Effector CD4-positive, alpha-beta T cell (primary cell): ENCODE measurements at regions not wholly inside any gene's neighbourhood (a gene's known extent, or its start where the extent isn't known, plus 50 kb on each side); places are given as distances from the start of the nearest gene placed in this dataset.

Experiments used
- DNase-seq: peaks from one replicate; pipeline ENCODE4 v3.0.0-alpha.2; 2020

DNA sequence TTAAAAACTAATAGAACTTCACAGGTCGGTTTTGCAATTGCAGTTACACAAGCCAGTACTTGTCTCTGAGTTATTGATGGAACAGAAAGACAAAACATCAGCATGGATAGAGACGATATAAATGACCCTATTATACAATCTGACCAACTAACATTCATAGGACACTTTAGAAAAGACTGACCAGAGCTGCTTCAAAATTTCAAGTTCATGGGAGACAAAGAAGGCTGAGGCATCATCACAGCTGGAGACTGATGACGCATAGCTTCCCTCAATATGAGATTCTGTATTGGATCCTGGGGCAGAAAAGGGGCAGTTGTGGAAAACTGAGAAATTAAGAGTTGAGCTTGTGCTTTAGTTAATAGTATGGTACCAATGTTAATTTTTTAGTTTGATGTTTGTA lies 174.0 kb downstream of the THBS2 start:
- no peak for DNase-seq

DNA sequence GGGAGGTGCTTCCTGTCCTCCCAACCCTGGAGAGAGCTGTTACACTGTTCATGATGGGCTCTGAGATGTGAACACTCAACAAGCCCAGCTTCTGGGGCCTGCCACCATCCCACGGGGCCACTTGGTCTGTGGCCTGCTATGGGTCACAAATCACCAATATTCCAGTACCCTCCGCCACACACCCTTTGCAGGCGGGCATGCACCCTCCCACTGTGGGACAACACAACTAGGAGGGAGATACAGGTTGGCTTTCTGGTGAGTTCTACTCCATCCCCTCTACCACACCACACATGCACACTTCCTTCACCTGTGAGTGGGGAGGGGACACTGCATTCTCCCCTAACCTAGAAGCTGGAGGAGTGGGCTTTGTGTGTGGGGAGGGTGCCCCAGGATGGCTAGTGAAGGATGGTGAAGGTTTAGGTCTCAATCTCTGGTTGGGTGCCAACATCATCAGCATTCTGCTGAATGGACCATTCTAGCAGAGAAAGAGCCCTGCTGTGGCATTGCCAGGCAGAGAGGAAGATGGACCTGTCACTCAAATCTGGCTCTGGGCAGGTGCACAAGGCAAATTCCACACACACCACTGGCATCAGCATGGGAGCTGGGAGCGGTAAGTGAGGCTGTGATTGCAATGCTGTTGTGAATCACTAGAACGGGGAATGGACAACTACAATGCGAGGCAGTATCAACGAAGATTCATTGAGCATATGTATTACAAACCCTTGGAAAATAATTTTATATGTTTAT lies 175.1 kb downstream of the THBS2 start:
- DNase-seq, result no peak

DNA sequence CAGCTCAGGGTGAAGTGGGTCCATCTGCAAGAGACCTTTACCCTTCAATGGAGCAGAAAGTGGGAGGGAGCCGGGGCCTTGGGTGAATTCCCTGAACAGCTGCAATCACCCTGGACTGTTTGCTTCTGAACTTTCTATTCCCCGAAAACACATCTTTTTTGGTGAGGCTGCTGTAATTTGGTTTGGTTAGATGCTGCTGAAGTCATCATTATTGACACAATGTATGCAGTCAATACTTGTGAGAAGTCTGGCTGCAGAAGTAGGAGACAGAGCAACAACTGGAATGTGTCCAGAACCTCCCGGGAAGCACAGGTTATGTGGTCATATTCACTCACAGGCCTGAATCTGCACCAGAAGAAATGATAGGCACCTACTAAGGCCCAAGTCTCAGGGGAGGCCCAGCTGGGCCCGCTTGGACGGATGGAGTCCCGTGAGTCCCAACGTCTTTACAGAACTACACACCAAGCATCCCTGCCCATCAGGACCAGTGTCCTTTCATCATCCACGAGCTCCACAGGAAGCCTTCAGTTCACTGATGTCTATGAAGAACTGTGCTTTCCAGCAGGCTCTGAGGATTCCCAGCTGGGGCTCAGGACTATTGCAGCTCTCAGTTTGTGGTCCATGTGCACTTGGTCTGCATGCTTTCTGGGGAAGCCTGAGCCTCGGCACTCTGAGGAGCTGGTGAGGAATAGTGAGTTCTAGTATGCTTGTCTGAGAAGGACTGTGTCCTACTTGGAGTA lies 177.6 kb downstream of the THBS2 start:
- no peak for DNase-seq

DNA sequence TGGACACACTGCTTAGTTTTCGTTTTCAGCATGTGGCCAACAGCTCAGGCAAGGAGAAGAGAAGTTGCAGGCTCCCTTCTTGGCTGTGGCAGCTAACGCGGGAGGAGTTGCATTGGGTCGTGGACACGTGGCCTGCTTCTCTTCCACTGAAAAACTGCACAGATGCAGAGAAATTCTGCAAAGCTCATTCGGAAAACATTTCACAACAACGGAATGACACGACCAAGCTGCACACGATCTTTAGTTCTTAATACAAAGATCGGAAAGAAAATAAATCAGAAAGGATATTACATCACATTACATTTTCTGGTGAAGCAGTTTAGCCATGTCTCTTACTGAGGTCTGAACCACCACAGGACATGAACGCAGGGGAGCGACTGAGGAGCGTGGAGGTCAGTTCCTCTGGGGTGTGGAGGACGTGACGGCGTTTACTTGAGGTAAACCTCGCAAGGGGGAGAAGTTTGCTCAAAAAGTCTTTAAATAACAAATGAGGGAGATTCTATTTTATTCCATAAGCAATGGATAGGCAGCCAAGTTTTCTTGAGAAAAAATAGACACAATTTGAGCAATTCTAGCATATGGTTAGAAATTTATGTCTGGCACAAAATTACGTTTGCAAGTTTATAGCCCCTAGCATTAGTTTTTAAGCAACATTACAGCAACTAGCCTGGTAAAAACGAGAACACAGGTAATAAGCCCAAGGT lies 178.3 kb downstream of the THBS2 start:
- DNase-seq, result no peak

DNA sequence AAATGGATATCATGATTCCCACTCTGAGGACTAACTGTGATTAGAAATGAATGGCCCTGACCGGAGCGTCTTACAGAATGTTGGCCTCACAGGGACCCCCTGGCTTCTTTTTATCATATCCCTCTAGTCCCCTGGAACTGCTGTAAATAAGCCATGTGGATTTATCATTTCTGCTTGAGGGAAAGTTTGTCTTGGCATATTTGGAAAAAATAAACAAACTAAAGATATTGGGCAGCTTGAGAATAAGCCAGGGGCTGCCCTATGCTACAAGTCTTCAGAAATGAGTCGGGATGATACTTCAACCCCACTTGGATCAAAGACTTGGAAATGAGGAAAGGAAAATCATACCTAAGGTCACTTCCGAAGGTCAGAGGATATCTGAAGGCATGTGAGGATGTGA lies 179.1 kb downstream of the THBS2 start:
- no peak for DNase-seq

DNA sequence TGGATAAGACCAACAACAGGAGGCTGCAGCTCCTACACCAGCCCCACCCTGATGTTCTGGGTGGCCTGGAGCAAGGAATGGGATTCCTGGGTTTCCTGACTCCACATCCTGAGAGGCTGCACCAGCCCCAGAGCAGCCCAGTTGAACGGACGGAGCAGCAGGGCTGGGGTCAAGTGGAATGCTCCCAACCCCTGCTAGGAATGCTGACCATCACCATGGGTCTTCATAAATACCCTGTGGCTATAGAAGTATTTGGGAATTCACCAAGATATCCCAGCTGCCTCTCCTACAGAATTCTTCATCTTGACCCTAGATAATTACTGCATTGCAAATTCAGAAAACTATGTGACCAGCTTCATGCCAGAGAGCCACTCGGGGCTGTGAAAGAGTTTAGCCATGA lies 180.3 kb downstream of the THBS2 start:
- DNase-seq, result no peak

DNA sequence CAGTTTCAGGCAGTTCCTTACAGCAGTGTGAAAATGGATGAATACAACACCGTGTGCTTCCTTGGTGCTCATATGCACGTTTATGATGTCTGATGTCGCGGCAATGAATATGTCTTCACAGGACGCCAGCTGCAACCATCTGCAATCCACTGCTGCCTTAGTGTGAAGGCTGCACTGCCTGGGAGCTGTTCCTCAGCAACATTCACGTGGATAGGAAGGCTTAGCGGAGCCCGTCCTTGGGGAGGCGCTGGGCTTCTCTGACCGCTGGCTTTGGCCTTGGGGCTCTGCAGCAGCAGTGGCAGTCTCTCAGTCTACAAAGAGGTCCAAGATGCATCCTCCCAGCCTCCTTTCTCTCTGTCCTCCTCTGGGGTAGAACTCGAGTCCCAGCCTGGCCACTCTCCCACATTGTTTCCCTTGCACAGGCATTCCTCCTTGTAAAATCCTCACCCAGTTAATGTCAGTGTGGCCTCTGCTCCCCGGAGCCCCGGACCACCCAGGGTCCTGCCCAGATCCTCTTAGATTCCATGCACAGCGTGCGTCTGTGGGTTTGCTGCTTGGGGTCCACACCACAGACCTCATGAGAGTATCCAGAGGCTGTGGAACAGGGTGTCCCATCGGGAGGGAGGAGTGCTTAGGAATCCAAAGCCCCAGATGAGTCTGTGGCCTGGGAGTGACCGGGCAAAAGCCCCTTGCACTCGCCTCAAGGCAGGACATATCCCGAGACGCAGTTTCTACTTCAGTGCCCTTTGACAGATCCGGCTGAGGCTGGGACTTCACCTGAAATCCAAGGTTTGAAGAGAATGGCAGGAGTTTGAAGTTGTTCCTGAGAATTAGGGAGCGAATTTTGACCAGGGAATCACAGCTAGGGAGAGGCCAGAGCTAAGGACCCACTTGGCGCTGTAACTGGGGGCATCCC lies 181.3 kb downstream of the THBS2 start:
- no peak for DNase-seq

DNA sequence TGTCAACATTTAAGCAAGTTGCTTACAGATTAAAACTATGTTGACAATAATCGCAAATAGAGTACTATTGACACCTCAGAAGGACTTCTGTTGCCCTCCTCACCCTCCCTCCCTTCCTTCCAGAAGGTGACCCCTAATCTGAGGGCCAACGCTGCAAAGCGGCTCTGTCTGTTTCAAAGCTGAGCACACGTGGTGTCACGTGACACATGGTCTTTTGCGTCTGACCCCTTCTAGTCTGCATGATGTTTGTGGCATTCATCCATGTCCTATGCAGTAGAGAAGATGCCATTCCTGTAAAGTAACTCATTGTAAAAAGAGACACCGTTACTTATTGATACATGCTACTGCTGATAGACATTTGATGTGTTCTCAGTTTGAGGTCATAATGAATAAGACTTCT lies 182.3 kb downstream of the THBS2 start:
- no peak for DNase-seq

DNA sequence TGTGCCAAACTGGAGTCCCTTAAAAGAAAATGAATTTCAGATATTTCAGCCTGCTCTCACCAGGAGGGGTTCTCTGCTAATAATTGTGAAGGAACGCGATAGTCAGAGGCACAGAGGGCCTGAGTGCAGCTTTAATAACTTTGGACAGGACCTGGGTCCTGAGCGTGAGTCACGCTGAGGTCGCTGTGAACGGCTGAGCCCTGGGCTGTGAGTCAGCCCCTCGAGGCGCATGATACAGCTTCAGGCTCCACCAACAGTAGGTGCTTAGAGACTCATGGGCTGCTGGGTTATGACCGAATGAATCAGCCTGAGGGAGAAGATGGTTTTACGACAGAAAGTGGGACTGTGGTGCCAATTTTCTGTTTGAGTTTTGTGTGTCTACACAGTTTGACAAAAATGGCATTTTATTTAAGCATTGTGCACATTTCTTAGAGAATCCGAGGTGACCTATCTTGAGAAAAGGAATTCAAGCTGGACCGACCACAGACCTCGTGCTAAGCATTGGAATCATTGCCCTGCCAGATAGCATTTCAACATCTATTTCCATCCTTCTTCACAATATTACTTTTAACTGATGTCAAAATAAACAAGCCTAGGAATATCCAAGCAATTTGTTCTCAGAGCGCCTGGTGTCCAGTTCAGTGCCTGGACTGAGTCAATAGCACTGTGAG lies 183.0 kb downstream of the THBS2 start:
- no peak for DNase-seq

DNA sequence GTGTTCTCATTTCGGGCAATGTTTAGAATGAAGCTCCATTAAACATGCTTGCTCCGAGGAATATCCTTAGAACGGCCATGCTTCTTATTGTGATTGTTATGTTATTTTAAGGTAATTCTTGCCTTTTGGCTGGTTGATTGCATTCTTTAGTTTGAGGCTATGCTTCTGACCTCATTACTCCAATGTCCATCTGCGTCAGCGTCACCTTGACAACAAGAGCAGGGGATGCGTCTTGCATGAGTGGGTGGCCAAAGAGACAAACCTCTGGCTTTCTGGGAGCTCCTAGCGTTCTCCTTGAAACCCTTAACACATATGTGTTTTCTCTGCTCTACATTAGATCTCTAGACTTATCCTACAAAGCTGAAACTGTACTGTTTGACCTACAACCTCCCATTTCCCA lies 184.3 kb downstream of the THBS2 start:
- no peak for DNase-seq

DNA sequence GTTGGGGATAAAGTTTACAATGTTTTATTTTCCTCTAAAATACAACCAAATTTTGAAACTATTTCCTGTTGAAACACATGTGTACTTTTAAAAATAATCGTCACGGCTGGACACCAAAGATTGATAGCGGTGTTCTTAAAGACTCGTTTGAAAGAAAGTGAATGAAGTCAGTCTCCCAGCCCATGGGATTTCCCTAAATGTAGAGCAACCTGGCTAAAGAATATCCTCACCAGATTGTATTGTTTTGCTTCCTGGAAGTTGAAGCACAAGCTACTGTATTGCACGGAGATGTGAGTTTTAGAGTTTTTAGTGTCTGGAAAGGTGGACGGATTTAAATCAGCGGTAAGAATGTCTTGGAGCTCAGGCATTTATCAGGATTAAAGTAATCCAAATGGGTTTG lies 189.5 kb downstream of the THBS2 start:
- no peak for DNase-seq

DNA sequence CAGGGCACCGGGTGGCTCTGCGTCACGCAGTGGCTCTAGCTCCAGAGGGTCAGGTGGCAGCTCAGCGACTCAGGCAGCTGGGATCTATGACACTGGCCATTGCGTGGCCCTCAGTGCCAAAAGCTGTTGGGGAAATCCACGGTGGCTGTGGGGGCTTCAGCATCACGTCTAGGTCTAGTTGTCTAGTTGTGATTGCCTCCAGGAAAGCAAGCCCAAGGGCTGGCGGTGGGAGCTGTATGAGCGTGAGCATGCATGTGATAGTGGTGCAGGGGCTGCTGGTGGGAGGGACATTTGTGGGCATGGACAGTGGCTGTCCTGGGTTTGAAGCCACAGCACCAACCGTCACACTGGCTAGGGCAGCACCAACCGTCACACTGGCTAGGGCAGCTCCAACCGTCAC lies 191.4 kb downstream of the THBS2 start:
- DNase-seq, result no peak

DNA sequence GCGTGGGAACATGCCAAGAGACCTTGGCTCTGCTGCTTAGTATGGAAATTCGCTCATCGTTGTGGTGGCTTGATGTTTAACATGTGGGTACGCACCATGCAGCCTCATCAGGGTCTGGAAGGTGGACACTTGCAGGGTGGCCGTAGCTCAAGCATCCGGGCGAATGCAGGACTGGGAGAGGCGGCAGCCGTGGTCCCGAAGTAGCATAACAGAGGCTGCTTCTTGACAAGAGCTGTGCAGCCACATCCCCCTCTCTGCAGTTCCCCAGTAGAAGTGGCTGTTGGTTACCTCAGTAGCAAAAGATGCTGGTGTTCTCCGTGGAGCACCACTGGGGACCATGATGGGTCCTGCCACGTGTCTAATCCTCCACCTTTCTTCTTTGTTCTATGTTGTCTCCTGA lies 195.0 kb downstream of the THBS2 start:
- DNase-seq, result no peak

DNA sequence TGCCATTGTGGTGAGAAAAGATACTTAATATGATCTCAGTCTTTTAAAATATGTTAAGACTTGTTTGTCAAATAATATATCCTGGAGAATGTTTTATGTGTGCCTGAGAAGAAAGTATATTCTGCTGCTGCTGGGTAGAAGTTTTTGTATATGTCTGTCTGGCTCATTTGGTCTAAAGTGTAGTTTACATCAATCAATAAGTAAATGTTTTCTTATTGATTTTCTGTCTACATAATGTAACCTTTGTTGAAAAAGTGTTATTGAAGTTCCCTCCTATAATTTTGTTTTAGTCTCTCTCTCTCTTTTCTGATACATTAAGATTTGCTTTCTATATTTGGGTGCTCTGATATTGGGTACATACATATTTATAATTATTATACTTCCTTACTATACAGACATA lies 201.2 kb downstream of the THBS2 start:
- no peak for DNase-seq

DNA sequence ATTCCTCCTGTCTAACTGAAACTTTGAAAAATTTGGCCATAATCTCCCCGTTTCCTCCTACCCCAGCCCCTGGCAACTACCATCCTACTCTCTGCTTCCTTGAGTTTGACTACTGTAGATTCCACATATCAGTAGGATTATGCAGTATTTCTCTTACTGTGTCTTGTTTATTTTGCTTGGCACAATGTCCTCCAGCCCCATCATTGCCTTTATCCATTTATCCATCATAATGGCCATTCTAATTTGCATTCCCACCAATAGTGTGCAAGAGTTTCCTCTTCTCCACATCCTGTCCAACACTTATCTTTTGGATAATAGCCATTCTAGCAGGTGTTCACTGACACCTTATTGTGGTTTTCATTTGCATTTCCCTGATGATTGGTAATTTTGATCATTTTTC lies 202.3 kb downstream of the THBS2 start:
- no peak for DNase-seq

DNA sequence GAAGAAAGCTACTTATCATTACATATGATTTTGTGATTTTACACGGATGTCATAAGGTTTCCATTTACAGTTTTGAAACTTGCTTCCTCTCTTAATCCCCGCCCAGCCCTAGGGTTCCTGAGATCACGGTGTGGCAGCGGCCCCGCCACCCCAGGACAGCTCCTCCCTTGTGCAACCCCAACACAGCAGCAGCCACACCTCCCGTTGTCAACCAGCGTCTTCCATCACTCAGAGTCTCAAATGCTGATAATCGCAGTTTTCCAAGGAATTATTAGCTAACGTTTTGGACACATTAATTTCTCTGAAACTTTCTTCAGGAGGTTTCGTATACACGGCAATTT lies 204.8 kb downstream of the THBS2 start:
- DNase-seq, result no peak

DNA sequence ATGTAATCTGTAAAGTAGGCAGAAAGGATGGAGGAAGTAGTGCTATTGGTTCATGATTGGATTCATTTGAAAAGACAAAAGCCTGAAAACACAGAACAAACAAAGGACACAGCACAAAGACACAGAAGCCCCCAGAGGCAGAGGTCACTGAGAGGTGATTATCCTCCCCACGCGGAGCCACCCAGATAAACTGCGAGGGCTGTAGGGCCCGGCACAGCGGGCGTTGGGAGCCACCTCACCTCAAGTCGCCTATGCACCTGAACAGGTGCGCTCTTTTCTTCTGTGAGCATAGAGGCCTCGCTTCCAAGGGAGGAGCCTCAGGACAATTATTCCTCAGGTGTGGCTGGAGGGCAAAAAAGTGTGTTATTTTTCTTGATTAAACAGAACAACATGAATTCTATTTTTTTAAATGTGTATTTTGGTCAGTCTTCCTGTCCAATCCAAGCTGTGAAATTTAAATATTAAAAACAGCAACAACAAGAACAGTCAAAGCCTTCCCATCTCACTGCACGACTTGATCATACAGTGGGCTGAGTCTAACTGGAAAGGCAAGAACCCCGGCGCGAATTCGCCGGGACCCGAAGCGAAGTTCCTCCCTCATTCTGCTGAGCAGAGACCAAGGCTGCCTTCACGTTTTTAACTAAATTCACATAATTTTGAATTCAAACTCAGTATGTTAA lies 205.3 kb downstream of the THBS2 start:
- DNase-seq, result no peak

DNA sequence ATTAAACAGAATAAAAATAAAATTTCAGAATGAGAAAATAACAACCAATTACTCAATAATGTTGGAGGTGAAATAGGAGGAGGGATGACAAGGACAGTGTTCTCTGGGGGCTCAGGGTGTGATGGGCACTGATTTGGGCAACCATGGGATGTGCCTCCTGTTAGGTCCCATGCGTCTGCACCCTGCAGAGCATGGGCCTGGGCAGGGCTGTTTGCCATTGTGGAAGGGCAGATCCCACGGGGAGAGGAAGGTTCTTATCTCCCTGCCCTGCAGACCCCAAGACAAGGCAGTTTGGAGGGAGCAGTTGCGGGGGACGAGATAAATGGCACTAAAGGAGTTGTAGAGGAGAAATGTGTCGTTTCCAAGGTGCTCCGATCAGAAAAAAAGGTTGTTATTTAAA lies 206.3 kb downstream of the THBS2 start:
- no peak for DNase-seq

DNA sequence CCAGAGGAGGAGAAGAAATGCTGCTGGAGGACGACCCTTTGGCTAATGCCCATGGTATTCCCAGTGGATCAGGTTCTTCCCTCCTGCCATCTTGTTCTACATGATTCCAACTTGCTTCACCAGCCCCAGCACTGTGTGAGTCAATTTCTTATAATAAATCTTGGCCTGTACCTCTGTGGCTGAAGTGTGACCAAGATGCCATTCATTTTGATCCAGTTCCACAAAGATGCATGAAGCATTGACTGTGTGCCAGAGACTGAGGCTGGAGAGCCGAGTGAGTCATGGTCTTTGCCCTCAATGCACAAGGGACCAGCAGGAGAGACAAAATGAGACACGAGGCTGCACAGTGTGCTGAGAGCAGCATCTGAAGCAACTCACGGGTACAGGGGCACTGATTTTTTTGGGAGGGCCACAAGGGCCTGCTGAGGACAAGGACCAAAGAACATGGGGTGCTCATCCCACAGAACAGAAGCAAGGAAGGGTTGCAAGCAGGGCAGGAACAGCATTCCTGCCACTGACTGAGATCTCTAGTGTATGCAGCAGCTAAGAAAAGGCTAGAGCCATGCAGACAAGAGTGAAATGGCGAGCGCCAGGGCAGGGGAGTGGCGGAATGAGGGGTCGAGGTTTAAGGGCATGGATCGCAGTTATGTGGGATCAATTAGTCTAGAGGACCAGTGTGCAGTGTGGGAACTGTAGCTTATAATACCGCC lies 207.0 kb downstream of the THBS2 start:
- no peak for DNase-seq

DNA sequence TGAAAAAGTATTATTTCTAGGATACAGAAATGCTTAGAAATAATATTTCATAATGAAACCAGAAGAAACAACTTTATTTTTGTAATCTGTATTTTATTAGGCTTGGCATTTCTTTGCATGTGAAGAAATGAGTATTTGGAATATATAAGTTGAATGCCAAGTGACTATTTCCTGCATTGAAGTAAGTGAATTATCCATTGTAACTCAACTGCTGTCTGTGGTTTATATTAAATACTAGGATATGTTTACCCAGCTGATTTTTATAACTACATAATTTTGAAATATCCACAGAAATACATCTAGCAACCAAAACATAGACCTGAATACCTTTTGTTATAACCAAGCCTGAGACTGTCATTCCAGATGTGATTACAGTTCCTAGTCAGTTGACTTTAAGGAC lies 207.6 kb downstream of the THBS2 start:
- no peak for DNase-seq

DNA sequence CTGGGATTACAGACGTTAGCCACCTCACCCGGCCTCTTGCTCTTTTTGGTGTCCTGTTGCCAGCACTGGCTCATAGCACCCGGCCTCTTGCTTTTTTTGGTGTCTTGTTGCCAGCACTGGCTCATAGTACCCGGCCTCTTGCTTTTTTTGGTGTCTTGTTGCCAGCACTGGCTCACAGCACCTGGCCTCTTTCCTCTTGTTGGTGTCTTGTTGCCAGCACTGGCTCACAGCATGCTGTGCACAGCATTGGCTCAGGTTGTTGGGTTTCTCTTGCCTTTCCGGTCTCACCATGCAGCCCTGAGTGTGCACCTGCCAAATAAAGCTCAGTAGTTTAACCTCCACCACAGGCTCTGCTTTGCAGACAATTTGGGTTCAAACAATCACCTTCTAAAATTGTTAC lies 208.2 kb downstream of the THBS2 start:
- DNase-seq, result no peak
